ENCODE measurements at regions not wholly inside any gene's neighbourhood (a gene's known extent, or its start where the extent isn't known, plus 50 kb on each side); places are given as distances from the start of the nearest gene placed in this dataset.

DNA sequence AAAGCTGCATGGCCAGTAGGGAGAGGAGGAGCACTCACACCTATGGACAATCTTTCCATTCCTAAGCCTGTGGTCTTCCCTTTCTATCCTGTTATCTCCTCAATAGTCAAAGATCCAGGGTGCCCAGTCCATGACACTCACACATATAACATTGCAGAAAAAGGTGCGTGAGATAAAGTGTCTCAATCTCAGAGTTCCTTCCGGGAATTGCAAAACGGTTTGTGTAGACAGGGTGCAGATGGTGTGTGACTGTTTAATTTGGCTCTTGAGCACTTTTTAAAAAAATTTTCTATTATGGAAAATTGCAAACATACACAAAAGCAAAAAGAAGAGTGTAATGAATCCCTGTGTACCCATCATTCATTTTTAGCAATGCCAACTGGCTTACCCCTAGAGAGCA lies 1493.6 kb downstream of the AACS start:
- TF ChIP-seq CTCF (IDR thresholded peaks at IDR 0.05; ENCODE audit: insufficient read depth, low read depth, low read length) = no peak

DNA sequence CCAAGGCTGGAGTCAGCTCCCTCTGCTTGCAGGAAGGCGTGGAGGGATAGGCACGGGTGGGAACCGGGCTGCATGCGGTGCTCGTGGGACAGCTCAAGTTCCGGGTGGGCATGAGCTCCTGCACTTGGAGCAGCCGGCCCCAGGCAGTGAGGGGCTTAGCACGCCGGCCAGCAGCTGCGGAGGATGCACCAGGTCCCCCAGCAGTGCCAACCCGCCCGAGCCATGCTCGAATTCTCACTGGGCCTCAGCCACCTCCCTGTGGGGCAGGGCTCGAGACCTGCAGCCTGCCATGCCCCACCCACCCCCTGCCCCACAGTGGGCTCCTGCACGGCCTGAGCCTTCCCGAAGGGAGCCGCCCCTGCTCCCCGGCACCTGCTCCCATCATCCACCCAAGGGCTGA lies 1501.8 kb downstream of the AACS start:
- Histone ChIP-seq H3K4me3 (ENCODE audit: low read depth, low read length) (no peak overlapping the region), H3K27me3 (ENCODE audit: control insufficient read depth, insufficient read depth, low read length) (no peaks in the 10 kb centered on the region), H3K36me3 (ENCODE audit: control insufficient read depth, insufficient read depth, low read length) (no peaks in the 10 kb centered on the region)
- POLR2A ChIA-PET = no interaction called here
- TF ChIP-seq CTCF (IDR thresholded peaks at IDR 0.05; ENCODE audit: insufficient read depth, low read depth, low read length) = no peak
- DNase-seq (ENCODE audit: low read depth) = no peak
- CTCF ChIA-PET = no interaction called here

More for the DNA sequence above, 1493.6 kb downstream of the AACS start:
- DNase-seq (ENCODE audit: low read depth) = no peak
- ChIA-PET POLR2A (no interaction called here), CTCF (interaction anchor here (2.0 kb wide), 1 partner anchor 10 kb away, joined by 5 read pairs; no protein-coding TSS in a partner anchor)
- Histone ChIP-seq H3K4me3 (ENCODE audit: low read depth, low read length) (no peak overlapping the region), H3K36me3 (ENCODE audit: control insufficient read depth, insufficient read depth, low read length) (no peaks in the 10 kb centered on the region), H3K27me3 (ENCODE audit: control insufficient read depth, insufficient read depth, low read length) (no peaks in the 10 kb centered on the region)

DNA sequence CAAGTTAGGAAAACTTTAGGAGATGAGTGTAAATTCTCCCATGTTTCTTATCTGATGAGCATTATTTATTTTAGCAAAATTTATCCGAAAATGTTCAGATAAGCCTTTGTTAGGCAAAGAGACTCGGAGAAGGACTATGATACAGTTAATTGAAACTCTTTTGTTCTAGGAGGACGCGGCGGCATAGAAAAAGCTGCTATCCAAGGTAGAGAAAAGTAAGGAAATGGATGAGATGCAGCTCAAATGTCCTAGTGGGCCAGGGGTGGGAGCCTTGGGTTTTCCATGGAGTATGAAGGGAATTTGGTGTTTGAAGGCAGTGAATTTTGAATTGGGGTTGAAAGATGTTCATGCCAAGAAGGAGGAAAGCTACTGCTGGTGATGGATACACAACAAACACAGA lies 1504.5 kb downstream of the AACS start:
- no peak for DNase-seq (ENCODE audit: low read depth)
- no peak for TF ChIP-seq CTCF (IDR thresholded peaks at IDR 0.05; ENCODE audit: insufficient read depth, low read depth, low read length)
- no peaks in the 10 kb centered on the region for H3K27me3 ChIP-seq (ENCODE audit: control insufficient read depth, insufficient read depth, low read length)
- H3K4me3 ChIP-seq (ENCODE audit: low read depth, low read length) = no peak overlapping the region
- CTCF ChIA-PET = no interaction called here
- no peaks in the 10 kb centered on the region for H3K36me3 ChIP-seq (ENCODE audit: control insufficient read depth, insufficient read depth, low read length)
- POLR2A ChIA-PET = no interaction called here

DNA sequence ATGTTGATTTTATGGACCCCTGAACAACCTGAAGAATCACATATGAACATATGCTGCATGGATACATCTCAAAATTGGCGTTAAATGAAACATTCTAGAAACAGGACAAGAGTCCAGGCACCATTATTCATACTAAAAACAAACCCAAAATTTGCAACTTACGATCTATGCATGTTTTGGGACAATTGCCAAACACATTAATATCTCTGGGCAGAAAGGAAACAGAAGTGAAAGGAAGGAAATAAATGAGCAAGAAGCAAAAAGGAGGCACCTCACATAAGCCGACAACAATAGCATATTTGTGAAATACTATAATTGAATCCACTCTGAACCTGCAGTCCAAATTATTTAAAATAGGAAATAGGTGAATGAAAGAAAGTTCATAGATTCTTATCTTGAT lies 1505.3 kb downstream of the AACS start:
- ChIA-PET POLR2A (no interaction called here), CTCF (no interaction called here)
- Histone ChIP-seq H3K4me3 (ENCODE audit: low read depth, low read length) (no peak overlapping the region), H3K27me3 (ENCODE audit: control insufficient read depth, insufficient read depth, low read length) (no peaks in the 10 kb centered on the region), H3K36me3 (ENCODE audit: control insufficient read depth, insufficient read depth, low read length) (no peaks in the 10 kb centered on the region)
- DNase-seq (ENCODE audit: low read depth) = no peak
- no peak for TF ChIP-seq CTCF (IDR thresholded peaks at IDR 0.05; ENCODE audit: insufficient read depth, low read depth, low read length)

GRCh38 chr12:126572170-126572569 lies 1506.9 kb downstream of the AACS start:
- DNase-seq (ENCODE audit: low read depth) = no peak
- Histone ChIP-seq H3K4me3 (ENCODE audit: low read depth, low read length) (no peak overlapping the region), H3K36me3 (ENCODE audit: control insufficient read depth, insufficient read depth, low read length) (no peaks in the 10 kb centered on the region), H3K27me3 (ENCODE audit: control insufficient read depth, insufficient read depth, low read length) (no peaks in the 10 kb centered on the region)
- no peak for TF ChIP-seq CTCF (IDR thresholded peaks at IDR 0.05; ENCODE audit: insufficient read depth, low read depth, low read length)
- CTCF ChIA-PET = no interaction called here
- POLR2A ChIA-PET = no interaction called here
